Head of caudate nucleus (tissue), 42 donors: ENCODE measurements at regions not wholly inside any gene's neighbourhood (a gene's known extent, or its start where the extent isn't known, plus 50 kb on each side); places are given as distances from the start of the nearest gene placed in this dataset.

Experiments used
- DNase-seq, 42 donors: peaks; one replicate each; pipeline versions ENCODE4 v3.0.0 to v3.0.0-alpha.2; 2020 to 2021; ENCODE audit warnings: mixed read lengths in 7 of 42
- intact Hi-C: fragments of 100-400 bp; cut with DNase I; formaldehyde crosslinking; loops from one replicate; pipeline ENCODE4 v1.15.0; 2022

GRCh38 chr16:55089600-55089999 is 158.9 kb downstream of the IRX5 start:
- DNase-seq = no peak
- intact Hi-C loops = no loop called here

GRCh38 chr16:55091213-55091870 is 160.7 kb downstream of the IRX5 start:
- intact Hi-C loops = no loop called here
- no peak for DNase-seq

DNA sequence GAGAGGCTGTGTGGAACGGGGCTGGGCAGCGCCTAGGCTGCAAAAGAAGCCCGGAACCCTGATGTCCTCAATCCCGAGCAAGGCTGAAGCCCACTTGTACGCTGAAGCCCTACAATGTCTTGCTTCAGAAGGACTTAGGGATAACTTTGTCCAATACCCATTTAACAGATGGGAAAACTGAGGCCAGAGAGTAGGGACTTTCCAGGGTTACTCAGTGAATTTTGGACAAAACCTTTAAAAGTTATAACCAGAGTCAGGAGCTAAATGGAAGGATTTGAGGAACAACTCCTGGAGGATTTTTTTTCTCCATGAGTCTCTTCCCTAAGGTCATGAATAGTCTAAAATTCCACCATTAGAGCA is 161.2 kb downstream of the IRX5 start:
- intact Hi-C loops = no loop called here
- DNase-seq = no peak

GRCh38 chr16:55100100-55100499 is 169.4 kb downstream of the IRX5 start:
- intact Hi-C loops = no loop called here
- no peak for DNase-seq

DNA sequence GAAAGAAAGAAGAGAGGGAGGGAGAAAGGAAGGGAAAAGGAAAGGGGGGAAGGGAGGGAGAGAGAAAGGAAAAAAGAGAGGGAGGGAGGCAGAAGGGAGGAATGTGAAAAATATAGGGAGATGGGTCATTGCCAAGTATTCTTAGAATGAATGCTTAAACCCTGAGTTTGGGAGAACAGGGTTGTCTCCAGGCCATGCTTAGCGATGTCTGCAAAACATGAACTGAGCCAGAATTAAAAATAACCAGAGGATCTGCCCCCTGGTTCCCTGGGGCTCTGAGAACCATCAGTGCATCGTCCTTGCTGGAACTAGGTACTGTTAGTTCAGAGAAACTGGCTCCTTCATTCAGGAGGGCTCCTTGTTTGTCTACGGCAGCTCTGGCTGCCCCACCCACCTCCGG is 170.4 kb downstream of the IRX5 start:
- no peak for DNase-seq
- intact Hi-C loops = no loop called here

GRCh38 chr16:55102077-55102476 is 171.4 kb downstream of the IRX5 start:
- intact Hi-C loops = no loop called here
- DNase-seq = no peak

GRCh38 chr16:55102531-55102930 is 171.9 kb downstream of the IRX5 start:
- intact Hi-C loops = no loop called here
- no peak for DNase-seq

- intact Hi-C loops = no loop called here
- DNase-seq = no peak
These were observed 177.2 kb downstream of the IRX5 start for GRCh38 chr16:55107851-55108250.

GRCh38 chr16:55113210-55113609 is 182.5 kb downstream of the IRX5 start:
- no peak for DNase-seq
- intact Hi-C loops = no loop called here

DNA sequence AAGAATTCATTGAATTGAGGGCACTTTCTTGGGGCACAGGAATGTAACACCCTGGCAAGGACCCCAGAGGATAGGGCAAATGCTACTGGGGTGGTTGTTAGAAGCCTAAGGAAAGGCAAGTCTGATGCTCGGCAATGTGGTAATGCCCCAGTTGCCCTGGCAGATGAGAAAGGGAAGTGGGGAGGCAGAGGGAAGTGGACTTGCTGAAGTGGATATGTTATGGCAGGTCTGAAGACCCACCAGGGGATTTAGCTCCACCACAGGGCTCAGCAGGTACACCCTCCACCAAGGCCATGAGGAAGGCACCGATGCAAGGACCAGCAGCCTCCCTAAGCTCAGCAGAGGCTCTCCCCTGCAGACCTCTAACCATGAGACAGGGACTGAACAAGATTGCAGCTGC is 184.8 kb downstream of the IRX5 start:
- intact Hi-C loops = no loop called here
- DNase-seq = no peak

DNA sequence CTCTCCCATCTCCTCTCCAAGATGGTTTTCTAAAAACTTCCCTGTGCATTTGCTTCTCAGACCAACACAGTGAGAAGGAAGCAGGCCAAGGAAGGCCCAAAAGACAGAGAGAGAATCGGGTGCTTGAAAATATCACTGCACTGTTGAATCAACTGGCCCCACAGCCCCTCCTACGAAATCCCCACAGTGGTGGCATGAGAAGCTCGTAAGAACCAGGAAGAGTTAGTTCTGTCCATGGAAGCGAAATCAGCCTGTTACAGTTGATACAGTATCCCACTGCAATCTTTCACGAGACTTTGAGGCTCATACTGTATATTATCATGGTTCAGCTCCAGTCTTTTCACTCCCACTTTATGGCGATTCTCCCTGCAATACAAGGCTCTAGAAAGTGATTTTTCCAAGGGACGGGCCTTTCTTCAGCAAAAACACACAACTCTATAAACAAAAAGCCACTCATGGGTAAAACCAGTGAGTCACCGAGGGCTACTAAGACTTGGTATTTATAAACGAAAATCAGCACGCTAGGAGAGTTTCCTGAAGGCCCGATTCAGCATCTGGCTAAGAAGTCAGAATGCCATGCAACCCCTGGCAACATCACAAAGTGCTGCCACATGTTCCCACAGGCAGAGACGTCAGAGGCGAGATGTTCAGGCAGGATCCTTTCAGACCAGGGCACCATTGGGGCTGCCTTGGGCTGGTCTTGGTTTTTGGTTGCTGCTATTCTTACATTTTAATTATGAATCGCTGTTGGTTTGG is 185.7 kb downstream of the IRX5 start:
- no peak for DNase-seq
- intact Hi-C loops = no loop called here

- no peak for DNase-seq
- intact Hi-C loops = no loop called here
These were observed 188.1 kb downstream of the IRX5 start for GRCh38 chr16:55118701-55119260.

DNA sequence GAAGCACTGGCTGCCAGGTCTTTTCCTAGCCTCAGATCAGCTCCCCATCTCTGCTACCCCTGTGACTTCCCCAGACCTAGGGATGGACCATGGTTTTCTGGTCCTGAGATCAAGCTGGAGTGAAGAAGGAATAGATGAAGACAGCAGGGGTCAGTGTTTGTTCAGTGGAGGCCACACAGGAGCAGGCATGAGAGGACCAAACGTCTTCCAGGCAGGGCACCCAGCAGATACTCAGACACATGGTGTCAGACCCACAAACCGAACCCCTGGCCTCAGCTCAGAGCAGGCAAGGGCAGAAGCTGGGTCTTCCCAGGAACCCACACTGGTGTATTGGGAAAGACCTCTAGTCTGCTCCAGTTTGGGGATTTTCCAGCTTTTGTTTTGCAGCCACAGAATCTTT is 189.7 kb downstream of the IRX5 start:
- intact Hi-C loops = no loop called here

DNA sequence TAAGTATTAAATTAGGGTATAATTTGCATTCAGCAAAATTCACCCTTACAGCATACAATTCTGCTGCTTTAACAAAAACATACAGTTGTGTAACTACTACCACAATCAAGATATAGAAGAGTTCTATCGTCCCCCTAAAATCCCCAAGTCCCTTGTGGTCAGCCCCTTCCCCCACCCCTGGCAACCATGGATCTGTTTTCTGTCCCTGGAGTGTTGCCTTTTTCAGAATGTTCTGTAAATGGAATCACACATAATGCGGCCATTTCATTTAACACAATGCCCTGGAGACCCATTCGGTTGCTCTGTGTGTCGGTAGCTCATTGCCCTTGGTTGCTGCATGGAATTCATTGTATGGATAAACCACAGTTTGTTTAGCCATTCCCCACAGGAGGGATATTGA is 190.2 kb downstream of the IRX5 start:
- intact Hi-C loops = no loop called here
- DNase-seq = no peak

More for the DNA sequence above, 189.7 kb downstream of the IRX5 start:
- DNase-seq = peak in 2 of 42 donors; percentile 3 to 7

- intact Hi-C loops = no loop called here
These were observed 193.0 kb downstream of the IRX5 start for GRCh38 chr16:55123652-55124051.

GRCh38 chr16:55125818-55126385 is 195.2 kb downstream of the IRX5 start:
- intact Hi-C loops = no loop called here
- no peak for DNase-seq

More at GRCh38 chr16:55123652-55124051, 193.0 kb downstream of the IRX5 start:
- no peak for DNase-seq

GRCh38 chr16:55126456-55126855 is 195.8 kb downstream of the IRX5 start:
- DNase-seq = no peak
- intact Hi-C loops = no loop called here

DNA sequence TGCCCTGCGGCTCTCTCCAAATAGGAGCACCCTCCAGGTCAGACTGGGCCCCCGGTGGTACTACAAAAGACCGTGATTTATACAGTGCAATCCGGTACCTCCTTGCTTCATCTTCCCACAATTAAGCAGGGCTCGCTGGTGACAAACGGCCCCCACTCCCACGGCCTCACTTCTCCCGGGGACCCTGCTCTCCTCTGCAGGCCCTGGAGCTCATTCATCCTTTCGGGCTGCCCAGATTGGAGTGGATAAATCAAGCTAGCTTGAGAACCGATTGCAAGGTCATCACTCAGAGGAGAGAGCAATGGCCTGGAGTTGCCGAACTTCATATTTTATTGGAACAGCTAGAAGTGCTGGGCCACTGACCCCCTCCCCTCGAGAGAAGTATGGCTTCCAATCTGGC is 193.5 kb upstream of the IRX6 start:
- intact Hi-C loops = no loop called here
- DNase-seq = no peak

DNA sequence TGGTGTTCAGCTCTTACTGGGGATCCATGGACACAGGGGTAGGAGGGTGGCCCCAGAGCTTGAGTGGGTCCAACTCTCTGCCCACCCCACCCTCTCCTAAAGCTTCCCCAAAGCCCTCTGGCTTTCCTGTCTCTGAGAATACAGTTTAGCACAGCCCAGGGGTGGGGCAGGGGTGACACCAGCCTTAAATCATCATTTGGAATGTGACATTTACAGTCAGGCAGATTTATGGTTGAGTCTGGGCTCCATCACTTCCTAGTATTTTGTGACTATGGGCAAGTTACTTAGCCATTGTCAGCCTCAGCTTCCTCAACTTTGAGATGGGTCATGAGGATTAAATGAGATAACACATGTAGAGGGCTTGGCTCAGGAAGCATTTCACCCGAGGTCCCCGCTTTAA is 193.1 kb upstream of the IRX6 start:
- no peak for DNase-seq
- intact Hi-C loops = no loop called here

GRCh38 chr16:55133654-55134053 is 190.3 kb upstream of the IRX6 start:
- intact Hi-C loops = no loop called here
- no peak for DNase-seq
